Ovary (tissue), 3 donors: ENCODE measurements at regions not wholly inside any gene's neighbourhood (a gene's known extent, or its start where the extent isn't known, plus 50 kb on each side); places are given as distances from the start of the nearest gene placed in this dataset.

Experiments
- EP300 ChIP-seq: sonication (generic); formaldehyde crosslinking; IDR thresholded peaks from one replicate; pipeline ENCODE4 v1.6.1; 2017; ENCODE audit warnings: antibody characterized with exemption
- POLR2A ChIP-seq: fragments of 450-650 bp; IDR thresholded peaks from one replicate; pipeline ENCODE4 v1.6.1; 2017; ENCODE audit warnings: antibody characterized with exemption, mild to moderate bottlenecking, moderate library complexity
- TF ChIP-seq, protein P1 (sequence below), 3 donors: fragments of 450-650 bp in 2 of 3; fragments of 200-600 bp in 1 of 3; IDR thresholded peaks; one replicate each; pipeline versions ENCODE4 v1.5.1 to v1.8.0; 2016 to 2022; ENCODE audit warnings: antibody characterized with exemption in 3 of 3, mild to moderate bottlenecking in 1 of 3
- donor health status: DM: no; HTN: no; CAD: no.

DNA sequence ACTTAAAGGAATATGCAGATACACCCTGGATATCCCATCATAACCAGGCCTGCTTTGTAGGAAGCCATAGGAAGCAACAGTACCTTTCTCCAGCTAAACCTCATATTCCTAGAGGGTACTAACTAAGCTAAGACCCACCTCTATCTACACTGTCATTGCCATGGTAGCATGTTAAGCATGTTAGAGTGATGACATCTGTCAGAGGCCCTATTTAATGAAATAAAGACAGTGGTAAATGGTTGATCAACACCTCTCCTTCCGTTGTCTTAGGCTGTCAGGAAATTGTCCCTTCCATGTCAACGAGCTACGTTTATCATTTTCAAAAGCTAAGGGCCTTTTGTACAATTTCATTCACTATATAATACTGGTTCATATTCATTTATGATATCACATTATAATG, 251.1 kb upstream of the PSMD7 start:
- TF ChIP-seq, protein P1, sequence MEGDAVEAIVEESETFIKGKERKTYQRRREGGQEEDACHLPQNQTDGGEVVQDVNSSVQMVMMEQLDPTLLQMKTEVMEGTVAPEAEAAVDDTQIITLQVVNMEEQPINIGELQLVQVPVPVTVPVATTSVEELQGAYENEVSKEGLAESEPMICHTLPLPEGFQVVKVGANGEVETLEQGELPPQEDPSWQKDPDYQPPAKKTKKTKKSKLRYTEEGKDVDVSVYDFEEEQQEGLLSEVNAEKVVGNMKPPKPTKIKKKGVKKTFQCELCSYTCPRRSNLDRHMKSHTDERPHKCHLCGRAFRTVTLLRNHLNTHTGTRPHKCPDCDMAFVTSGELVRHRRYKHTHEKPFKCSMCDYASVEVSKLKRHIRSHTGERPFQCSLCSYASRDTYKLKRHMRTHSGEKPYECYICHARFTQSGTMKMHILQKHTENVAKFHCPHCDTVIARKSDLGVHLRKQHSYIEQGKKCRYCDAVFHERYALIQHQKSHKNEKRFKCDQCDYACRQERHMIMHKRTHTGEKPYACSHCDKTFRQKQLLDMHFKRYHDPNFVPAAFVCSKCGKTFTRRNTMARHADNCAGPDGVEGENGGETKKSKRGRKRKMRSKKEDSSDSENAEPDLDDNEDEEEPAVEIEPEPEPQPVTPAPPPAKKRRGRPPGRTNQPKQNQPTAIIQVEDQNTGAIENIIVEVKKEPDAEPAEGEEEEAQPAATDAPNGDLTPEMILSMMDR (IDR thresholded peaks at IDR 0.05): no peak
- no peak for TF ChIP-seq POLR2A
- no peak for TF ChIP-seq EP300
